GM19438 (cell line): ENCODE measurements at regions not wholly inside any gene's neighbourhood (a gene's known extent, or its start where the extent isn't known, plus 50 kb on each side); places are given as distances from the start of the nearest gene placed in this dataset.
"Not testable (repeated sequence)": the region's sequence is repeated elsewhere in the genome, so short reads cannot be mapped to it uniquely, and the experiment has no call there.

Experiments used
- ATAC-seq: cut with Tn5 transposase; IDR thresholded peaks from one replicate; pipeline ENCODE4 v1.9.1; 2021; ENCODE audit warnings: low read depth; ENCODE audit not compliant: unreplicated experiment

DNA sequence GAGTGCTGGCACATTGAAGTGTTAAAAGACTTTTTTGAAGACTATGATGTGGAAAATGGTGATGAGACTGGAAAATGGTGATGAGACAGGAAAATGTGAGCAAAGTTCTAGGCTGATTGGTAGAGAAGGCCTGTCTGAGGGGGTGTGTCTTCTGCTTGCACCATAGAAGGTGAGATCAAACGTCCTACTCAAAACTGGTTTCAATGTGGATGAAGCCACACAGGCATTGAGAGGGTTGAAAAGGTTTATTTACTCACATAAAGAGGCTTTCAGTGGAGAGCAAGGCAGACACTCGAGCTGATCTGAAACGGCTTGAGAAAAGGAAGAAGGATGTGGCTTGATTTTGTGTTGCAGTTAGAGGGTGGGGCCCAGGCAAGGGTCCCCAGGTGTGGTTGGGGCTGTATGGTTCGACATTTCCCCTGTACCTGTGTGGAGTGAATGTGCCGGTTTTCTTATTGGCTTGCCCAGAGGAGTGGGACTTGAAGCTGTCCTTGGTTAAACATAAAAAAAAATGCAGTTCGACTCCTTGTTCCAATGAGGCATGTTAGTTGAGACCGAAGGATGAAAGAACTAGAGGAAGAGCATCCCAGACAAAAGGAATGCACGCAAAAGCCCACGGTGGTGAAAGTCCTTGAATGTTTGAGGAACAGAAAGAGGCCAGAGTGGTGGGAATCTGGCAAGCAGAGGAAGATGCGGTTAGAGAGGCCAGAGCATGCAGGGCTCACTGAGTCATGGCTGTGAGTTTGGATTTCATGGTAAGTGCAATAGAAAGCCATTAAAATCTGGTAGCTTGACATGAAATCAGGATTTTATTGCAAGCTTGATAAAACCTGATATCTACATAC is 172.3 kb downstream of the EPM2A start:
- no peak for ATAC-seq

DNA sequence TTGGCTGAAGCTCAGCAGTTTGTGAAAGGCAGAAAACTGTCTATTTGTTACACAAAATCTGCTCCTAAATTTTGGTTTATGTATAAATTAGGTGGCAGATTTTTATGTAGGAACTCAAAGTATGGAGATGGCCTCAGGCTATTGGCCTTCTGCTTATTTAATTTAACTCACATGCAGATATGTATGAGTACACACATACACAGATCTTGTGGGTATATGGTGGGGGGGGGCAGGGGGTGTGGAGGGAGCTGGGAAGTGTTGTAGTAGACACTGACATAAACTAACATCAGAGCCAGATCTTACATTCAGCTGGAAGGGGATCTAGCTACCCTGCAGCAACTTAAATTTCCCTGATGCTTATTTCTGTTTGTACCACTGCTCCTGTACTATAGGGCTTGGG is 170.8 kb downstream of the EPM2A start:
- ATAC-seq = no peak

DNA sequence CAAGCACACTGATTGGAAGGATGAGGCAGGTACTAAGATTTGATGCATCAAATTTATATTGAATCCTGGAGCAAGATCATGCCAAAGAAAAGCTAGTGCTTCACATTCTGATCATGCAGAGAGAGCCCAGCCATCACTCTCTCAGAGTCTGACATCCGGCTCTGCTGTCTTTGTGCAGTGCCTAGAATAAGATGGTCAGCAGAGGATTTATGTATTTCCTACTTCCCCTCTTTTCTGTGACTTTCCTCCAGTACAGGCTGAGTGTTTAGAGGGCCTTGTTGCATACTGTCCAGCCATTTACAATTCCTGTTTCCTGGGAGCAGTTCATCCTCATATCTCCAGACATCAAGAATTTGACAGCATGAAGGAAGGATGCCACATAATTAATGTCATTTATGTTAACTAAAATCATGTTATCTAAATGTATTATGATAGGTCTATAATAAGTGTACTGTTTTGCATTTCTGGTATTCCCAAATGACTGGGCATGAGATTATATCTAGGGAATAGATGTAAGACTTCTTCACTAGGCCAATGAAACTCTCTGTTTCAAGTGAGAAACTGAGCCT is 167.6 kb downstream of the EPM2A start:
- ATAC-seq = no peak

DNA sequence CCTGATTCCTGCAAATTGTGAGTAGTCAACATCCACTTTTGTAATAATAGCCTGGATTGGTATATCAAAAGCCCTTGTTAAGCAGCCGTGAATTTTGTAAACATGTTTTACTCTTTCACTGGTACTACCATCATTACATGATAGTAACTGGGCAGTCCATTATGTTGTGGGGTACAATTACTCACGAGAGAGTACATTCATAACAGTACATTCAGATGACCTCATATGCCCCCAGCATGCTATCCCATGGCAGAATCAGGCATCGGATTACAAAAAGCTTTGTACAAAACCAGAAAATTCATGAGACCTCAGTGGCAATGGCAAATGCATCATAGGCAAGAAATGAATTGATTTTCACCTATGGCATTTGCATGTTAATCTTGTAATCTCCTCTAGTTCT is 166.2 kb downstream of the EPM2A start:
- no peak for ATAC-seq

DNA sequence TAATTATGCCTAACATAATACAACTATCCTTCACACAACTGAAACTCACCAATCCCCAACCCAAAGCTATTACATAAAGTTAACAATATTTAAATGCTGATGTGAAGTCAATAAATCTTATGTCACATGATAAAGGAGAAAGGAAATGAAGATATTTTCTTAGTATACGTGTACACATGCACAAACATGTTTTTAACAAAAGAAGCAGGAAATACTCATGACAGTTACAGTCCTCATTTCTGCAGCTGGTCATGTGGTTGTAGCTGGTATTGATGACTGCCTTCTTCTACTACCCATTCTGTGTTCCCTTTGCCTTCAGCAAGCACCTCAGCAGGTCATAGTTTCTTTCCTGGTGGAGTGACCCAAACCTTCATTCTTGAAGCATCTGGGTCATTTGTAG is 165.0 kb downstream of the EPM2A start:
- not testable (repeated sequence) for ATAC-seq

DNA sequence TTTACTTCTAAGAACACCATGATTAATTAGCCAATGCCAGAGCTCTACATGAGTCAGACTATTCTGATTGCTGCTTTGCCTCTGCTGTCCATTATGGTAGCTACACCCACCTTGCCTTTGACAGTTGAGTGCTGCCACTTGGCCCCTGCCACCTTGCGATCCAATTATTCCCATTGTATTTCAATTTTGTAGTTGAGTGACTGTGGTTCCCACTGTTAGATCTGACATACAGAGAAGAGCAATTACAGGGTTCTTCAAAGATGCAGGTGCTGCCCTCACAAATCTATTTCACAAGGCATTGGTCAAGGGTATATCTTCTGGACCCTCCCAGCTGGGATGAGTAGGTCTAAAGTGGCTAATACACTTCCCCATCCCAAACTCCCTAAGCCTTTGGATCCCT is 161.1 kb downstream of the EPM2A start:
- ATAC-seq = not testable (repeated sequence)
